Keratinocyte (primary cell): ENCODE measurements at regions not wholly inside any gene's neighbourhood (a gene's known extent, or its start where the extent isn't known, plus 50 kb on each side); places are given as distances from the start of the nearest gene placed in this dataset.

Experiments
- DNase-seq: peaks from one replicate; pipeline ENCODE4 v3.0.0-alpha.2; 2011; ENCODE audit warnings: low read depth, missing footprints, low spot score
- FAIRE-seq: peaks from 2 replicates; lab custom pipeline; 2011; peaks lifted over from hg19 to GRCh38; lab: Jason Lieb, UNC
- H2AFZ ChIP-seq: 2 replicates; pipeline ENCODE4 v1.6.0; 2012; ENCODE audit warnings: low read length, control low read depth, inconsistent platforms; ENCODE audit not compliant: control insufficient read depth
- H3K27ac ChIP-seq: 2 replicates; pipeline ENCODE4 v1.5.1; 2011; ENCODE audit warnings: low read length; ENCODE audit not compliant: control insufficient read depth, insufficient read depth
- H3K27me3 ChIP-seq: 3 replicates; pipeline ENCODE4 v1.6.0; 2011; ENCODE audit warnings: low read length; ENCODE audit not compliant: control insufficient read depth, insufficient read depth; ENCODE audit errors: extremely low read depth
- H3K36me3 ChIP-seq, 2 experiments: 2 replicates in 1 of 2; 3 replicates in 1 of 2; pipeline ENCODE4 v1.5.1; 2011; ENCODE audit warnings: low read length in 2 of 2, mild to moderate bottlenecking in 1 of 2; ENCODE audit not compliant: control insufficient read depth in 2 of 2, insufficient read depth in 2 of 2; ENCODE audit errors: extremely low read depth in 1 of 2
- H3K4me1 ChIP-seq: 3 replicates; pipeline ENCODE4 v1.5.1; 2011; ENCODE audit warnings: low read length; ENCODE audit not compliant: control insufficient read depth, insufficient read depth; ENCODE audit errors: extremely low read depth
- H3K4me2 ChIP-seq: 3 replicates; pipeline ENCODE4 v1.6.0; 2011; ENCODE audit warnings: low read depth, low read length; ENCODE audit not compliant: control insufficient read depth, insufficient read depth; ENCODE audit errors: extremely low read depth
- H3K4me3 ChIP-seq, 3 experiments: fragments of 200-600 bp in 1 of 3; sonication (generic) in 1 of 3; 2 replicates in 2 of 3; 3 replicates in 1 of 3; pipeline ENCODE4 v1.5.1; 2011 to 2016; ENCODE audit warnings: low read length in 3 of 3, mild to moderate bottlenecking in 3 of 3, control low read depth in 2 of 3, inconsistent platforms in 1 of 3, low read depth in 1 of 3, mixed read lengths in 1 of 3, mixed run types in 1 of 3, moderate library complexity in 1 of 3; ENCODE audit not compliant: control insufficient read depth in 2 of 3, insufficient read depth in 2 of 3; ENCODE audit errors: extremely low read depth in 1 of 3
- H3K79me2 ChIP-seq: 2 replicates; pipeline ENCODE4 v1.6.0; 2012; ENCODE audit warnings: low read length; ENCODE audit not compliant: control insufficient read depth, insufficient read depth
- H3K9ac ChIP-seq: 3 replicates; pipeline ENCODE4 v1.6.0; 2011; ENCODE audit warnings: low read length; ENCODE audit not compliant: control insufficient read depth, insufficient read depth; ENCODE audit errors: extremely low read depth
- H3K9me1 ChIP-seq: 3 replicates; pipeline ENCODE4 v1.6.0; 2011; ENCODE audit warnings: low read length; ENCODE audit not compliant: control insufficient read depth, insufficient read depth; ENCODE audit errors: extremely low read depth
- H3K9me3 ChIP-seq: 2 replicates; pipeline ENCODE4 v1.5.1; 2012; ENCODE audit warnings: low read depth, low read length; ENCODE audit not compliant: control insufficient read depth
- H4K20me1 ChIP-seq: 3 replicates; pipeline ENCODE4 v1.6.0; 2011; ENCODE audit warnings: low read length; ENCODE audit not compliant: control insufficient read depth, insufficient read depth; ENCODE audit errors: extremely low read depth
- CTCF ChIP-seq, 3 experiments: IDR thresholded peaks in 1 of 3; conservative IDR thresholded peaks in 1 of 3; optimal IDR thresholded peaks in 1 of 3; 2 replicates in 2 of 3; 3 replicates in 1 of 3; pipeline versions ENCODE3 to v1.5.1; 2011; ENCODE audit warnings: low read length in 3 of 3, mild to moderate bottlenecking in 3 of 3, moderate library complexity in 2 of 3, control low read depth in 1 of 3, inconsistent platforms in 1 of 3; ENCODE audit not compliant: insufficient read depth in 2 of 3; ENCODE audit errors: extremely low read depth in 1 of 3
- EZH2 ChIP-seq: IDR thresholded peaks from one replicate; pipeline ENCODE4 v1.6.1; 2012; ENCODE audit warnings: inconsistent platforms, mild to moderate bottlenecking, low read length, moderate library complexity
- dilution Hi-C: fragments of 300-500 bp; cut with MboI; formaldehyde crosslinking; loops from one replicate; pipeline ENCODE4 v1.7.0; 2020; ENCODE audit warnings: low sequenced_read_pairs; ENCODE audit not compliant: extremely low pct_ligation_motif_present

- no peaks in the 10 kb centered on the region for H3K79me2 ChIP-seq
- TF ChIP-seq CTCF (optimal IDR thresholded peaks at IDR 0.05 in 1 of 3, IDR thresholded peaks at IDR 0.05 in 1 of 3, conservative IDR thresholded peaks at IDR 0.05 in 1 of 3; ENCODE audit: extremely low read depth in 1 of 3, insufficient read depth in 2 of 3, low read length in 3 of 3) (peak in 2 of 3 experiments; percentile 33 to 48), EZH2 (no peak)
- H3K9me3 ChIP-seq = no peaks in the 10 kb centered on the region
- FAIRE-seq (peak; percentile 60), DNase-seq (no peak)
- no peaks in the 10 kb centered on the region for H4K20me1 ChIP-seq
- no peaks in the 10 kb centered on the region for H3K9me1 ChIP-seq
- H3K4me3 ChIP-seq = peak overlapping the region in 2 of 3 experiments; percentile 13 to 54
- dilution Hi-C loops = no loop called here
- no peaks in the 10 kb centered on the region for H3K27me3 ChIP-seq
- H3K9ac ChIP-seq = peak overlapping the region; percentile 1
- H2AFZ ChIP-seq = peak overlapping the region; percentile 73
- peak overlapping the region; percentile 55 for H3K27ac ChIP-seq
- H3K36me3 ChIP-seq = no peaks in the 10 kb centered on the region
- H3K4me1 ChIP-seq = peaks cover 22% of the 10 kb centered on the region
- peak overlapping the region; percentile 74 for H3K4me2 ChIP-seq
These were observed 603.7 kb upstream of the CFAP20DC start for GRCh38 chr3:59653405-59654122.

- no peaks in the 10 kb centered on the region for H3K9me1 ChIP-seq
- H3K9me3 ChIP-seq = no peaks in the 10 kb centered on the region
- no peaks in the 10 kb centered on the region for H3K79me2 ChIP-seq
- peaks cover 15% of the 10 kb centered on the region for H3K27me3 ChIP-seq
- DNase-seq = no peak
- no peak for TF ChIP-seq CTCF (optimal IDR thresholded peaks at IDR 0.05 in 1 of 3, IDR thresholded peaks at IDR 0.05 in 1 of 3, conservative IDR thresholded peaks at IDR 0.05 in 1 of 3; ENCODE audit: extremely low read depth in 1 of 3, insufficient read depth in 2 of 3, low read length in 3 of 3)
- no peak for TF ChIP-seq EZH2
- no peaks in the 10 kb centered on the region for H4K20me1 ChIP-seq
- no peak overlapping the region for H3K9ac ChIP-seq
- H3K4me1 ChIP-seq = no peaks in the 10 kb centered on the region
- no peak overlapping the region for H3K4me2 ChIP-seq
- H3K36me3 ChIP-seq = no peaks in the 10 kb centered on the region
- dilution Hi-C loops = no loop called here
- no peak overlapping the region for H3K4me3 ChIP-seq
- no peak overlapping the region for H2AFZ ChIP-seq
- no peak overlapping the region for H3K27ac ChIP-seq
- no peak for FAIRE-seq
These were observed 594.9 kb upstream of the CFAP20DC start for GRCh38 chr3:59644479-59645402.
